GM23338 (cell line): ENCODE measurements at regions not wholly inside any gene's neighbourhood (a gene's known extent, or its start where the extent isn't known, plus 50 kb on each side); places are given as distances from the start of the nearest gene placed in this dataset.

Experiments used
- POLR2AphosphoS5 ChIP-seq: IDR thresholded peaks from 2 replicates; pipeline ENCODE4 v1.6.1; 2016; ENCODE audit warnings: antibody characterized with exemption, low read depth
- TF ChIP-seq, protein P1 (sequence below), 2 experiments: fragments of 200-600 bp in 1 of 2; sonication (generic) in 1 of 2; conservative IDR thresholded peaks; 2 replicates each; pipeline versions ENCODE4 v1.5.1 to v1.6.1; 2016 to 2017; ENCODE audit warnings: antibody characterized with exemption in 2 of 2, low read depth in 2 of 2, mild to moderate bottlenecking in 2 of 2, moderate library complexity in 1 of 2
- TF ChIP-seq, protein P2 (sequence below): IDR thresholded peaks from one replicate; pipeline ENCODE4 v1.6.1; 2018; ENCODE audit warnings: antibody characterized with exemption; ENCODE audit not compliant: unreplicated experiment

DNA sequence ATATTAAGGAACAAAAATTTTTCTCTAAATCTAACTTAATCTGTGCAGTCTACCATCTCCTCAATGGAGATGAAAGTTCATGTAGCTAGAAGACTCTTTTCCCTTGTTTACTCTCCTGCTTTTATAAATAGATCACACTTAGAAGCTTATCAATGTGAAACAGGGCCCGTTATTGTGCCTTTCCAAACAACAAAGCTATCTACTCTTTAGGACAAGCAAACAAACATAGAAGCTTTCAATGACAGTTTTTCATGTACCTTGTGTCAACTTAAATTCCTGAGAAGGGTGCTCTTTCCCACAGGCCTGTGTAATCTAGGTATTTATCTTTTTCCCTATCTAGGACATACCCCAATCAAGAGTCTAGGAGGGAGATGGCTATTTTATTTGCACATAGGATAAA, 247.8 kb upstream of the CWC22 start:
- TF ChIP-seq, protein P1, sequence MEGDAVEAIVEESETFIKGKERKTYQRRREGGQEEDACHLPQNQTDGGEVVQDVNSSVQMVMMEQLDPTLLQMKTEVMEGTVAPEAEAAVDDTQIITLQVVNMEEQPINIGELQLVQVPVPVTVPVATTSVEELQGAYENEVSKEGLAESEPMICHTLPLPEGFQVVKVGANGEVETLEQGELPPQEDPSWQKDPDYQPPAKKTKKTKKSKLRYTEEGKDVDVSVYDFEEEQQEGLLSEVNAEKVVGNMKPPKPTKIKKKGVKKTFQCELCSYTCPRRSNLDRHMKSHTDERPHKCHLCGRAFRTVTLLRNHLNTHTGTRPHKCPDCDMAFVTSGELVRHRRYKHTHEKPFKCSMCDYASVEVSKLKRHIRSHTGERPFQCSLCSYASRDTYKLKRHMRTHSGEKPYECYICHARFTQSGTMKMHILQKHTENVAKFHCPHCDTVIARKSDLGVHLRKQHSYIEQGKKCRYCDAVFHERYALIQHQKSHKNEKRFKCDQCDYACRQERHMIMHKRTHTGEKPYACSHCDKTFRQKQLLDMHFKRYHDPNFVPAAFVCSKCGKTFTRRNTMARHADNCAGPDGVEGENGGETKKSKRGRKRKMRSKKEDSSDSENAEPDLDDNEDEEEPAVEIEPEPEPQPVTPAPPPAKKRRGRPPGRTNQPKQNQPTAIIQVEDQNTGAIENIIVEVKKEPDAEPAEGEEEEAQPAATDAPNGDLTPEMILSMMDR (conservative IDR thresholded peaks at IDR 0.05; ENCODE audit: low read depth in 2 of 2) = no peak
- TF ChIP-seq POLR2AphosphoS5 = no peak
- TF ChIP-seq, protein P2, sequence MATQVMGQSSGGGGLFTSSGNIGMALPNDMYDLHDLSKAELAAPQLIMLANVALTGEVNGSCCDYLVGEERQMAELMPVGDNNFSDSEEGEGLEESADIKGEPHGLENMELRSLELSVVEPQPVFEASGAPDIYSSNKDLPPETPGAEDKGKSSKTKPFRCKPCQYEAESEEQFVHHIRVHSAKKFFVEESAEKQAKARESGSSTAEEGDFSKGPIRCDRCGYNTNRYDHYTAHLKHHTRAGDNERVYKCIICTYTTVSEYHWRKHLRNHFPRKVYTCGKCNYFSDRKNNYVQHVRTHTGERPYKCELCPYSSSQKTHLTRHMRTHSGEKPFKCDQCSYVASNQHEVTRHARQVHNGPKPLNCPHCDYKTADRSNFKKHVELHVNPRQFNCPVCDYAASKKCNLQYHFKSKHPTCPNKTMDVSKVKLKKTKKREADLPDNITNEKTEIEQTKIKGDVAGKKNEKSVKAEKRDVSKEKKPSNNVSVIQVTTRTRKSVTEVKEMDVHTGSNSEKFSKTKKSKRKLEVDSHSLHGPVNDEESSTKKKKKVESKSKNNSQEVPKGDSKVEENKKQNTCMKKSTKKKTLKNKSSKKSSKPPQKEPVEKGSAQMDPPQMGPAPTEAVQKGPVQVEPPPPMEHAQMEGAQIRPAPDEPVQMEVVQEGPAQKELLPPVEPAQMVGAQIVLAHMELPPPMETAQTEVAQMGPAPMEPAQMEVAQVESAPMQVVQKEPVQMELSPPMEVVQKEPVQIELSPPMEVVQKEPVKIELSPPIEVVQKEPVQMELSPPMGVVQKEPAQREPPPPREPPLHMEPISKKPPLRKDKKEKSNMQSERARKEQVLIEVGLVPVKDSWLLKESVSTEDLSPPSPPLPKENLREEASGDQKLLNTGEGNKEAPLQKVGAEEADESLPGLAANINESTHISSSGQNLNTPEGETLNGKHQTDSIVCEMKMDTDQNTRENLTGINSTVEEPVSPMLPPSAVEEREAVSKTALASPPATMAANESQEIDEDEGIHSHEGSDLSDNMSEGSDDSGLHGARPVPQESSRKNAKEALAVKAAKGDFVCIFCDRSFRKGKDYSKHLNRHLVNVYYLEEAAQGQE = no peak
